CD8-positive, alpha-beta memory T cell (primary cell): ENCODE measurements at regions not wholly inside any gene's neighbourhood (a gene's known extent, or its start where the extent isn't known, plus 50 kb on each side); places are given as distances from the start of the nearest gene placed in this dataset.

Experiments used
- CTCF ChIA-PET: fragments of 350-600 bp; sonication (Branson Sonifier 250); formaldehyde crosslinking; loops from one replicate; lab custom pipeline; 2021; ENCODE audit warnings: antibody characterized with exemption; lab: Charles Lee
- POLR2A ChIA-PET: fragments of 350-600 bp; sonication (Branson Sonifier 250); formaldehyde crosslinking; loops from one replicate; lab custom pipeline; 2021; ENCODE audit warnings: antibody characterized with exemption; lab: Charles Lee
- DNase-seq, 5 donors: peaks; one replicate each; pipeline versions ENCODE4 v3.0.0 to v3.0.0-alpha.2; 2020 to 2022; ENCODE audit warnings: mixed read lengths in 1 of 5
- H3K27ac ChIP-seq: one replicate; pipeline ENCODE4 v1.7.0; 2013; ENCODE audit warnings: low read depth, mild to moderate bottlenecking, low read length, moderate library complexity
- H3K27me3 ChIP-seq: 2 replicates; pipeline ENCODE4 v1.7.0; 2013; ENCODE audit warnings: low read length, mild to moderate bottlenecking; ENCODE audit not compliant: insufficient read depth, poor library complexity, severe bottlenecking
- H3K36me3 ChIP-seq: 2 replicates; pipeline ENCODE4 v1.7.0; 2013; ENCODE audit warnings: mild to moderate bottlenecking, low read length, moderate library complexity; ENCODE audit not compliant: insufficient read depth
- H3K4me1 ChIP-seq: 2 replicates; pipeline ENCODE4 v1.7.0; 2013; ENCODE audit warnings: mild to moderate bottlenecking, low read length, moderate library complexity; ENCODE audit not compliant: insufficient read depth
- H3K4me3 ChIP-seq: 2 replicates; pipeline ENCODE4 v1.7.0; 2013; ENCODE audit warnings: mild to moderate bottlenecking, low read length
- H3K9me3 ChIP-seq: 2 replicates; pipeline ENCODE4 v1.7.0; 2013; ENCODE audit warnings: mild to moderate bottlenecking, low read length
- H3K27ac Mint-ChIP-seq, 8 donors: one replicate each; pipeline ENCODE4 v1.8.0; 2020 to 2021; ENCODE audit warnings: mixed read lengths in 8 of 8, mild to moderate bottlenecking in 6 of 8, inconsistent platforms in 3 of 8, moderate library complexity in 3 of 8
- H3K27me3 Mint-ChIP-seq, 2 donors: one replicate each; pipeline ENCODE4 v1.8.0; 2020 to 2021; ENCODE audit warnings: mixed read lengths in 2 of 2, mild to moderate bottlenecking in 1 of 2, moderate library complexity in 1 of 2
- H3K36me3 Mint-ChIP-seq, 3 donors: one replicate each; pipeline ENCODE4 v1.8.0; 2020 to 2021; ENCODE audit warnings: mixed read lengths in 3 of 3, inconsistent platforms in 1 of 3, mild to moderate bottlenecking in 1 of 3
- H3K4me1 Mint-ChIP-seq, 3 donors: one replicate each; pipeline ENCODE4 v1.8.0; 2020 to 2021; ENCODE audit warnings: mixed read lengths in 3 of 3, inconsistent platforms in 1 of 3, mild to moderate bottlenecking in 1 of 3
- H3K4me3 Mint-ChIP-seq, 7 donors: one replicate each; pipeline ENCODE4 v1.8.0; 2020 to 2021; ENCODE audit warnings: mixed read lengths in 7 of 7, mild to moderate bottlenecking in 6 of 7, moderate library complexity in 4 of 7, inconsistent platforms in 2 of 7
- H3K9me3 Mint-ChIP-seq, 5 donors: one replicate each; pipeline ENCODE4 v1.8.0; 2020 to 2022; ENCODE audit warnings: mixed read lengths in 5 of 5, mild to moderate bottlenecking in 3 of 5, moderate library complexity in 2 of 5, inconsistent platforms in 1 of 5

DNA sequence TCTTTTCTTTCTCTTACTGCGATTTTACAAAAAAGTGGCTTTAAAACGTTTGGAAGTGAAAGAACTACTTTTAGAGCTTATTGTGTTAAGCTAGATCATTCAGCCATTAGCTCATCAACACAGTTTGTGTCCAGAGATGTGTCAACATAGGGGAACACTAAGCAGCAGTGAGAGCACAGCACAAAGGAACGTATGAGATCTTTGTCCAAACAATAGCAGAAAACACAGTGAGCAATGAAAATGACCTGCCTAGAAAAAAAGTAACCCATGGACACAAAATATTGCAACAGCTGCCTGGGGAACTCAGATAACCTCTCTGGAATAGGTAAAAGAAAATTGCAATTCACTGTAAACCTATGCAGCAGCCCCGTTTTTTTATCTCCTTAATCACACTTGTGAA, 372.5 kb downstream of the ARHGEF28 start:
- H3K36me3 Mint-ChIP-seq = no peaks in the 10 kb centered on the region
- H3K27me3 Mint-ChIP-seq = peaks cover 2 to 5% of the 10 kb centered on the region in 2 donors
- Histone ChIP-seq H3K27ac (no peak overlapping the region), H3K36me3 (no peaks in the 10 kb centered on the region), H3K4me3 (no peak overlapping the region), H3K9me3 (no peaks in the 10 kb centered on the region), H3K27me3 (no peaks in the 10 kb centered on the region), H3K4me1 (no peaks in the 10 kb centered on the region)
- H3K27ac Mint-ChIP-seq = no peak overlapping the region
- CTCF ChIA-PET = no interaction called here
- DNase-seq = no peak
- no peaks in the 10 kb centered on the region for H3K4me1 Mint-ChIP-seq
- no peak overlapping the region for H3K4me3 Mint-ChIP-seq
- POLR2A ChIA-PET = no interaction called here
- peaks cover 2 to 4% (median 3%) of the 10 kb centered on the region in 5 donors for H3K9me3 Mint-ChIP-seq

DNA sequence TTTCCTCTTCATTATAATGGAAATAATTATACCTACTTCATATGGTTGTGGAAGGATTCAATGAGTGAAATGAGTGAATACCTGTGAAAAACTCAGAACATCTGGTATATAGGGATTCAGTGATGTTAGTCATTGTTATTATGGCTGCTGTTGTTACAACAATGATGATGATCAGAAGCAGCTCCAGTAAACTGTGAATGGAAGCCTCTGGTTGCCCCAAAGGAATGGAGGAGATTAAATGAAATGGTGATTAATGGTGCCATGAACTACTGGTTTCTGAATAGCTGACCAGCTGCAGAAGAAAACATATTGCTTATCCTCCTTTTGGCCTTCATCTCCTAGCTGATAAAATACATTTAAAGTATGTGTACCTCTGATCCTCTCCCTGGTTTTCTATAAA, 372.0 kb downstream of the ARHGEF28 start:
- ChIA-PET POLR2A (no interaction called here), CTCF (no interaction called here)
- Histone ChIP-seq H3K27ac (no peak overlapping the region), H3K27me3 (no peaks in the 10 kb centered on the region), H3K9me3 (no peaks in the 10 kb centered on the region), H3K36me3 (no peaks in the 10 kb centered on the region), H3K4me3 (no peak overlapping the region), H3K4me1 (no peaks in the 10 kb centered on the region)
- H3K27ac Mint-ChIP-seq = no peak overlapping the region
- no peak for DNase-seq
- H3K9me3 Mint-ChIP-seq = peaks cover 2 to 4% (median 3%) of the 10 kb centered on the region in 5 donors
- H3K4me3 Mint-ChIP-seq = no peak overlapping the region
- H3K27me3 Mint-ChIP-seq = peaks cover 2 to 5% of the 10 kb centered on the region in 2 donors
- H3K4me1 Mint-ChIP-seq = no peaks in the 10 kb centered on the region
- no peaks in the 10 kb centered on the region for H3K36me3 Mint-ChIP-seq

DNA sequence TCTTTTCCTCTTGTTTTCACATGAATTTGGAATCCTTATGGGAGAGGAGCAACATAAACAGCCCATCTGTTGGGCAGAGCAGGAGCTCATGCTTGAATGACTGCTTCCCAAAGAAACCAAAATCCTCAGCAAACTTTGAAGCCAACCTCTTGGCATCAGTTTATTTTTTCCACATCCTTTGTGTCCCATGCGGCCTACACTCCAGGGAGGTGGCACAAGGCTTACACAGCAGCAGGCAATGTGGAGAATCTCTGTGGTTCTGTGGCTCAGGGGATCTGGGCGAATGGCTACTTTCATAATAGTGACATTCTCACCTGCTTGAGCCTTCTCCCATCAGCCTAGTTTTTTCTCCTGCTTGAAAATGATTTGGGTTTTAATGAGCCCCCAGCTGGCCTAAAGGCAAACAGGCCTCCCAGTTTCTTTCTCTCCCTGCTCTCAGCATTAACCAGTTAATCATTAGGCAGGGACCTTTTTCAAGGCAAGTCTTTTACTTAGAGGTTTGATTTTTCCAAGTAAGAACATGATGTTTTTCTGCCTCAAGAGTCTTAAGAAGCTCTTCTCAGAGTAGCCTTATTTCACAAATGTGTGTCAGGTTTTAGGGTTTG, 370.3 kb downstream of the ARHGEF28 start:
- Mint-ChIP-seq H3K4me3 (no peak overlapping the region), H3K36me3 (no peaks in the 10 kb centered on the region), H3K9me3 (peaks cover 2 to 7% (median 4%) of the 10 kb centered on the region in 5 donors), H3K4me1 (no peaks in the 10 kb centered on the region), H3K27ac (no peak overlapping the region), H3K27me3 (peaks cover 6 to 13% of the 10 kb centered on the region in 2 donors)
- ChIA-PET POLR2A (no interaction called here), CTCF (no interaction called here)
- H3K27ac ChIP-seq = no peak overlapping the region
- no peaks in the 10 kb centered on the region for H3K4me1 ChIP-seq
- H3K36me3 ChIP-seq = no peaks in the 10 kb centered on the region
- H3K9me3 ChIP-seq = no peaks in the 10 kb centered on the region
- no peaks in the 10 kb centered on the region for H3K27me3 ChIP-seq
- no peak overlapping the region for H3K4me3 ChIP-seq
- no peak for DNase-seq

DNA sequence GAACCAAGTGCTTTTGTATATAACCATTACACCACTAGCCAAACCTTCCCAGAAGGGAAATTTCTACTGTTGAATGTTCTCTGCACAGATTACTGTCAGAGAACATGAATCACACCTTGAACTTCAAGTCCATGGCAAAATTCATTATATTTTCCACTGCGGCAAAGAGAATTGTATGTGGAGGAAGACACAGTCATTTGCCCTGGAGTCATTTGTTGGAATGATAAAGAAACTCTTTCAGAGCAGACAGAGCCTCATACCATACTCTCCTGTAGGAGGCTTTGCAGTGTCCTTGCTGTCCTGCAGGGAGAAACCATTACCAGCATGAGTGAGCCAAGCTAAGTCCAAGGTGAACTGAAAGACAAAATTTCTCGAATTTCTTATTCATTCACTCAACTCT, 369.0 kb downstream of the ARHGEF28 start:
- ChIA-PET POLR2A (no interaction called here), CTCF (no interaction called here)
- H3K27me3 Mint-ChIP-seq = peaks cover 6 to 21% of the 10 kb centered on the region in 2 donors
- no peaks in the 10 kb centered on the region for H3K4me1 ChIP-seq
- H3K9me3 Mint-ChIP-seq = peaks cover 2 to 7% (median 4%) of the 10 kb centered on the region in 5 donors
- no peaks in the 10 kb centered on the region for H3K36me3 Mint-ChIP-seq
- no peaks in the 10 kb centered on the region for H3K9me3 ChIP-seq
- H3K4me3 ChIP-seq = no peak overlapping the region
- H3K4me3 Mint-ChIP-seq = no peak overlapping the region
- no peak overlapping the region for H3K27ac Mint-ChIP-seq
- H3K27ac ChIP-seq = no peak overlapping the region
- H3K36me3 ChIP-seq = no peaks in the 10 kb centered on the region
- H3K4me1 Mint-ChIP-seq = no peaks in the 10 kb centered on the region
- H3K27me3 ChIP-seq = no peaks in the 10 kb centered on the region
- no peak for DNase-seq
